ENCODE measurements at regions not wholly inside any gene's neighbourhood (a gene's known extent, or its start where the extent isn't known, plus 50 kb on each side); places are given as distances from the start of the nearest gene placed in this dataset.

- DNase-seq, result no peak
Observed at GRCh38 chr13:37409756-37410155, 188.8 kb downstream of the POSTN start.

GRCh38 chr13:37407156-37407555, 191.4 kb downstream of the POSTN start:
- no peak for DNase-seq

GRCh38 chr13:37406031-37406430, 192.5 kb downstream of the POSTN start:
- DNase-seq, result no peak

- DNase-seq, result no peak
Observed at GRCh38 chr13:37403776-37404527, 194.6 kb downstream of the POSTN start.

- no peak for DNase-seq
Observed at GRCh38 chr13:37401721-37402120, 196.8 kb downstream of the POSTN start.

- no peak for DNase-seq
Observed at GRCh38 chr13:37397535-37397934, 201.0 kb downstream of the POSTN start.

- no peak for DNase-seq
Observed at GRCh38 chr13:37395544-37395943, 203.0 kb downstream of the POSTN start.

- DNase-seq, result no peak
Observed at GRCh38 chr13:37392389-37392788, 206.2 kb downstream of the POSTN start.

GRCh38 chr13:37390735-37391134, 207.8 kb downstream of the POSTN start:
- no peak for DNase-seq

GRCh38 chr13:37385956-37386670, 212.5 kb downstream of the POSTN start:
- DNase-seq, result no peak

- DNase-seq, result no peak
Observed at GRCh38 chr13:37385248-37385647, 213.3 kb downstream of the POSTN start.

- DNase-seq, result no peak
Observed at GRCh38 chr13:37383856-37384370, 214.7 kb downstream of the POSTN start.

GRCh38 chr13:37383046-37383445, 215.5 kb downstream of the POSTN start:
- DNase-seq, result no peak

GRCh38 chr13:37382146-37382545, 216.4 kb downstream of the POSTN start:
- DNase-seq, result no peak

GRCh38 chr13:37381502-37381901, 217.1 kb downstream of the POSTN start:
- DNase-seq, result no peak

GRCh38 chr13:37379841-37380240, 218.7 kb downstream of the POSTN start:
- DNase-seq, result no peak

- no peak for DNase-seq
Observed at GRCh38 chr13:37375724-37376123, 222.8 kb downstream of the POSTN start.

- DNase-seq, result no peak
Observed at GRCh38 chr13:37375071-37375470, 223.5 kb downstream of the POSTN start.

GRCh38 chr13:37369616-37370015, 229.0 kb downstream of the POSTN start:
- DNase-seq, result no peak

GRCh38 chr13:37368501-37368900, 230.1 kb downstream of the POSTN start:
- DNase-seq, result no peak

GRCh38 chr13:37366044-37366770, 232.4 kb downstream of the POSTN start:
- DNase-seq, result no peak

- no peak for DNase-seq
Observed at GRCh38 chr13:37365496-37365895, 233.1 kb downstream of the POSTN start.

All from nucleus accumbens (tissue), 56 donors.